HepG2 (cell line): ENCODE measurements at regions not wholly inside any gene's neighbourhood (a gene's known extent, or its start where the extent isn't known, plus 50 kb on each side); places are given as distances from the start of the nearest gene placed in this dataset.

Experiments used
- ATAC-seq: fragments of 200-7000 bp; cut with Tn5 transposase; 3 replicates; pipeline ENCODE4 v1.9.1; 2020; ENCODE audit warnings: mild to moderate bottlenecking, moderate library complexity
- BruUV-seq: library from RNA; stranded (reverse); fragments of 400-500 nt; replicated peaks from 2 replicates; lab custom pipeline; 2021; lab: Mats Ljungman, UMichigan
- CTCF ChIA-PET: fragments of 300-600 bp; formaldehyde crosslinking; extraction: SDS; loops from one replicate; lab custom pipeline; 2021; ENCODE audit warnings: low total read pairs, inconsistent platforms, low intra/inter-chr PET ratio; lab: Yijun Ruan, JAX
- POLR2A ChIA-PET: fragments of 350-600 bp; sonication (Branson Sonifier 250); formaldehyde crosslinking; loops from one replicate; lab custom pipeline; 2020; ENCODE audit warnings: antibody characterized with exemption, inconsistent platforms; lab: Yijun Ruan, JAX
- DNase-seq: peaks from one replicate; pipeline ENCODE4 v3.0.0-alpha.2; 2015; ENCODE audit warnings: low spot score
- FAIRE-seq: peaks from 3 replicates; lab custom pipeline; 2011; peaks lifted over from hg19 to GRCh38; lab: Jason Lieb, UNC
- H2AFZ ChIP-seq: one replicate; pipeline ENCODE4 v1.6.1; 2011; ENCODE audit warnings: low read length, inconsistent platforms
- H3K27ac ChIP-seq: fragments of 300-600 bp; 3 replicates; pipeline ENCODE4 v1.8.0; 2011; ENCODE audit warnings: mixed run types, mild to moderate bottlenecking, mixed read lengths, low read length, inconsistent platforms; ENCODE audit not compliant: insufficient read depth; ENCODE audit errors: extremely low read length
- H3K27me3 ChIP-seq, 2 experiments: fragments of 200-600 bp in 1 of 2; 2 replicates in 1 of 2; 3 replicates in 1 of 2; pipeline versions ENCODE4 v1.6.0 to v1.8.0; 2011; ENCODE audit warnings: low read length in 2 of 2, mild to moderate bottlenecking in 2 of 2, moderate library complexity in 2 of 2, inconsistent platforms in 1 of 2; ENCODE audit not compliant: insufficient read depth in 2 of 2, control insufficient read depth in 1 of 2
- H3K36me3 ChIP-seq, 2 experiments: fragments of 200-600 bp in 1 of 2; replicated peaks in 1 of 2; 2 replicates in 1 of 2; 3 replicates in 1 of 2; pipeline versions ENCODE4 v1.5.1 to v1.8.0; 2011; ENCODE audit warnings: low read length in 2 of 2, inconsistent platforms in 1 of 2; ENCODE audit not compliant: insufficient read depth in 2 of 2, control insufficient read depth in 1 of 2
- H3K4me1 ChIP-seq: 2 replicates; pipeline ENCODE4 v1.5.1; 2012; ENCODE audit warnings: low read length, inconsistent platforms; ENCODE audit not compliant: insufficient read depth
- H3K4me2 ChIP-seq: 2 replicates; pipeline ENCODE4 v1.6.0; 2011; ENCODE audit warnings: low read depth, low read length, inconsistent platforms
- H3K4me3 ChIP-seq, 3 experiments: fragments of 200-600 bp in 1 of 3; sonication (generic), shearing (Covaris generic) in 1 of 3; replicated peaks in 1 of 3; 2 replicates each; pipeline ENCODE4 v1.5.1; 2011 to 2016; ENCODE audit warnings: low read length in 3 of 3, inconsistent platforms in 2 of 3, low read depth in 2 of 3, mild to moderate bottlenecking in 2 of 3, control low read depth in 1 of 3, mixed read lengths in 1 of 3; ENCODE audit not compliant: insufficient read depth in 1 of 3
- H3K79me2 ChIP-seq: one replicate; pipeline ENCODE4 v1.6.1; 2011; ENCODE audit warnings: low read length, inconsistent platforms; ENCODE audit not compliant: insufficient read depth
- H3K9ac ChIP-seq: 2 replicates; pipeline ENCODE4 v1.6.0; 2011; ENCODE audit warnings: mild to moderate bottlenecking, low read depth, low read length, inconsistent platforms; ENCODE audit not compliant: insufficient read depth
- H3K9me3 ChIP-seq: 2 replicates; pipeline ENCODE4 v1.5.1; 2012; ENCODE audit warnings: mild to moderate bottlenecking, low read length
- H4K20me1 ChIP-seq: 2 replicates; pipeline ENCODE4 v1.6.0; 2011; ENCODE audit warnings: inconsistent platforms, mild to moderate bottlenecking, low read length, moderate library complexity; ENCODE audit not compliant: insufficient read depth
- ATF7 ChIP-seq, 2 experiments: fragments of 450-650 bp in 1 of 2; sonication (generic) in 1 of 2; formaldehyde crosslinking in 1 of 2; IDR thresholded peaks; 2 replicates each; pipeline versions ENCODE4 v1.4.0 to v1.6.1; 2016 to 2020; ENCODE audit warnings: antibody characterized with exemption in 1 of 2, mild to moderate bottlenecking in 1 of 2, missing genetic modification reagents in 1 of 2
- FLYWCH1 ChIP-seq: sonication (generic); formaldehyde crosslinking; IDR thresholded peaks from 2 replicates; pipeline ENCODE4 v1.8.1; 2023; ENCODE audit warnings: mild to moderate bottlenecking, missing genetic modification reagents
- MED8 ChIP-seq: sonication (generic); formaldehyde crosslinking; IDR thresholded peaks from 2 replicates; pipeline ENCODE4 v1.8.1; 2023; ENCODE audit warnings: mild to moderate bottlenecking, missing genetic modification reagents; ENCODE audit not compliant: insufficient replicate concordance
- NFE2 ChIP-seq: sonication (generic); formaldehyde crosslinking; IDR thresholded peaks from 2 replicates; pipeline ENCODE4 v1.4.0; 2020; ENCODE audit warnings: missing genetic modification reagents
- SCMH1 ChIP-seq: sonication (generic); formaldehyde crosslinking; IDR thresholded peaks from 2 replicates; pipeline ENCODE4 v1.9.0; 2021; ENCODE audit warnings: missing genetic modification reagents, mild to moderate bottlenecking, borderline replicate concordance
- SP1 ChIP-seq, 2 experiments: fragments of 450-650 bp in 1 of 2; sonication (generic) in 1 of 2; formaldehyde crosslinking in 1 of 2; IDR thresholded peaks; 2 replicates each; pipeline versions ENCODE4 v1.4.0 to v1.6.1; 2016 to 2020; ENCODE audit warnings: missing genetic modification reagents in 1 of 2
- ZFP41 ChIP-seq: sonication (generic); formaldehyde crosslinking; IDR thresholded peaks from 2 replicates; pipeline ENCODE4 v1.4.0; 2020; ENCODE audit warnings: mild to moderate bottlenecking, missing genetic modification reagents, borderline replicate concordance
- ZNF597 ChIP-seq: sonication (generic); formaldehyde crosslinking; IDR thresholded peaks from 2 replicates; pipeline ENCODE4 v1.5.0; 2020; ENCODE audit warnings: missing genetic modification reagents
- ZNF891 ChIP-seq: sonication (generic); formaldehyde crosslinking; IDR thresholded peaks from 2 replicates; pipeline ENCODE4 v1.5.0; 2020; ENCODE audit warnings: mild to moderate bottlenecking, missing genetic modification reagents
- ZSCAN9 ChIP-seq: IDR thresholded peaks from 2 replicates; pipeline ENCODE4 v1.6.1; 2016; ENCODE audit warnings: borderline replicate concordance
- WGBS: methylation state at CpG from one replicate; pipeline ENCODE4 v1.1.6; 2017; ENCODE audit warnings: low lambda C conversion rate; 5-methylcytosine and 5-hydroxymethylcytosine counted together
- in situ Hi-C: cut with HindIII; loops from 2 replicates; pipeline ENCODE4 v1.10.0; 2017; ENCODE audit warnings: low pct_unique_long_range_greater_than_20kb; ENCODE audit not compliant: extremely low pct_ligation_motif_present
- intact Hi-C: fragments of 100-400 bp; cut with micrococcal nuclease; formaldehyde crosslinking; loops from one replicate; pipeline ENCODE4 v1.10.0; 2022; ENCODE audit not compliant: unreplicated experiment
- TF ChIP-seq, protein P1 (sequence below): sonication (generic); formaldehyde crosslinking; IDR thresholded peaks from 2 replicates; pipeline ENCODE4 v1.5.0; 2020; ENCODE audit warnings: mild to moderate bottlenecking, missing genetic modification reagents

DNA sequence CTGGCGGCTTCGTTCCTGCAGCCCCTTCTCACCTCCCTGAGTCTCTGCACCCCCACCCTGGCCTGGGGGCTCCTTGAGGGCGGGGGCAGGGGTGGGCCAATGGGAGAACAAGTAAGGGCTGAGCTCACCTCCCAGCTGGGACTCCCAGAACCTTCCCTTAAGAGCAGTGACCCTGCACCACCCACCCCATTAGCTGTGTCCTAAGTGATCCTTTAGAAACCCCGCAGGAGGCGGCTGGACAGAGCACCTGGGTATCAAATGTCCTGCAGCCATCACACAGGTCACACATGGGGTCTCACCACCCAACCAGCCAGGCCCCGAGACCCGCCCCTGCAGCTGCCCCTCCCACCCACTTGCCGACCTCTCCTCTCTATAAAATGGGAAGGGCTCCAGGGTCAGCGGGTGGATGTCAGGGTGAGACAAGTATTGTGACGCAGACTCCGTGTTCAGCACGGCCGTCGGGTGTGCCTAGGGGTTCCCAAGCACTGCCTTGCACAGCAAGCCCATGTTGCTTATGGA, 151.2 kb upstream of the C14orf180 start (continued):
- TF ChIP-seq ZFP41 (CRISPR knock-in tag) (no peak), FLYWCH1 (CRISPR knock-in tag) (no peak)

DNA sequence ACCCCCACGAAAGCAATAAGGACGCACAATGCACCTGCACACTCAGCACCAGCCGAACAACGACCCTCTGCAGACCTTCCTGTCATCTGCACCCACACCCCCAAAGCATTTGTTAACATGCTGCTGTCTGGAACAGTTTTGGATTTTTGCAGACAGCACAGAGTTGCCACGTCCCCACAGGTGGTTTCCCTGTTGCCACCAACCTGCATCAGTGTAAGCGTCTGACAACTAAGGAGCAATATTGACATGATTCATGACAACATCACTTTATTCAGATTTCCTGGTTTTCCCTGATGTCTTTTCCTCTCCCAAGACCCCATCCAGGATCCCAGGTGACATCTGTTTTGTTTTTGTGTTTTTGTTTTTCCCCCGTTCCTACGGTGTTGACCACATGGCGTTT, 150.7 kb upstream of the C14orf180 start:
- TF ChIP-seq MED8 (CRISPR knock-in tag) (no peak), SP1 (IDR thresholded peaks at IDR 0.05) (no peak), SP1 (CRISPR knock-in tag; IDR thresholded peaks at IDR 0.05) (no peak), ZSCAN9 (CRISPR knock-in tag) (no peak), NFE2 (CRISPR knock-in tag) (no peak), ZNF891 (no peak), ZNF597 (CRISPR knock-in tag) (no peak), SCMH1 (CRISPR knock-in tag) (no peak), ATF7 (IDR thresholded peaks at IDR 0.05) (no peak), ATF7 (CRISPR knock-in tag; IDR thresholded peaks at IDR 0.05) (no peak)
- TF ChIP-seq, protein P1, sequence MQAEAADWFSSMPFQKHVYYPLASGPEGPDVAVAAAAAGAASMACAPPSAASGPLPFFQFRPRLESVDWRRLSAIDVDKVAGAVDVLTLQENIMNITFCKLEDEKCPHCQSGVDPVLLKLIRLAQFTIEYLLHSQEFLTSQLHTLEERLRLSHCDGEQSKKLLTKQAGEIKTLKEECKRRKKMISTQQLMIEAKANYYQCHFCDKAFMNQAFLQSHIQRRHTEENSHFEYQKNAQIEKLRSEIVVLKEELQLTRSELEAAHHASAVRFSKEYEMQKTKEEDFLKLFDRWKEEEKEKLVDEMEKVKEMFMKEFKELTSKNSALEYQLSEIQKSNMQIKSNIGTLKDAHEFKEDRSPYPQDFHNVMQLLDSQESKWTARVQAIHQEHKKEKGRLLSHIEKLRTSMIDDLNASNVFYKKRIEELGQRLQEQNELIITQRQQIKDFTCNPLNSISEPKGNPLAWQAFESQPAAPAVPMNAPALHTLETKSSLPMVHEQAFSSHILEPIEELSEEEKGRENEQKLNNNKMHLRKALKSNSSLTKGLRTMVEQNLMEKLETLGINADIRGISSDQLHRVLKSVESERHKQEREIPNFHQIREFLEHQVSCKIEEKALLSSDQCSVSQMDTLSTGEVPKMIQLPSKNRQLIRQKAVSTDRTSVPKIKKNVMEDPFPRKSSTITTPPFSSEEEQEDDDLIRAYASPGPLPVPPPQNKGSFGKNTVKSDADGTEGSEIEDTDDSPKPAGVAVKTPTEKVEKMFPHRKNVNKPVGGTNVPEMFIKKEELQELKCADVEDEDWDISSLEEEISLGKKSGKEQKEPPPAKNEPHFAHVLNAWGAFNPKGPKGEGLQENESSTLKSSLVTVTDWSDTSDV, result no peak
- DNase-seq (no peak), FAIRE-seq (no peak), ATAC-seq (no peak)
- Histone ChIP-seq H3K79me2 (no peaks in the 10 kb centered on the region), H3K4me2 (no peak overlapping the region), H2AFZ (no peak overlapping the region), H3K27ac (no peak overlapping the region), H3K27me3 (peaks cover 12 to 38% of the 10 kb centered on the region in 2 experiments; a peak in 4 of 5 replicates), H3K9me3 (no peaks in the 10 kb centered on the region), H3K4me1 (no peaks in the 10 kb centered on the region), H3K4me3 (no peak overlapping the region), H3K36me3 (no peaks in the 10 kb centered on the region), H3K9ac (no peak overlapping the region), H4K20me1 (no peaks in the 10 kb centered on the region)
- in situ Hi-C loops, result no loop called here
- 6% methylated on average over 9 of the region's 9 CpGs for WGBS
- POLR2A ChIA-PET, result no interaction called here
- intact Hi-C loops, result no loop called here
- BruUV-seq, result no TSS peak
- CTCF ChIA-PET, result no interaction called here
